Endothelial cell of umbilical vein (primary cell): ENCODE measurements at regions not wholly inside any gene's neighbourhood (a gene's known extent, or its start where the extent isn't known, plus 50 kb on each side); places are given as distances from the start of the nearest gene placed in this dataset.

Experiments used
- BruUV-seq: library from RNA; stranded (reverse); fragments of 400-500 nt; replicated peaks from 2 replicates; lab custom pipeline; 2021; lab: Mats Ljungman, UMichigan
- CTCF ChIA-PET: fragments of 300-600, 350-600 bp; sonication (Branson Sonifier 250); formaldehyde crosslinking; loops from one replicate; lab custom pipeline; 2021; ENCODE audit warnings: antibody characterized with exemption, inconsistent platforms; lab: Charles Lee
- POLR2A ChIA-PET: fragments of 300-600, 350-600 bp; sonication (Branson Sonifier 250); formaldehyde crosslinking; loops from one replicate; lab custom pipeline; 2021; ENCODE audit warnings: antibody characterized with exemption, inconsistent platforms; lab: Charles Lee
- DNase-seq: peaks from one replicate; pipeline ENCODE4 v3.0.0-alpha.2; 2011; ENCODE audit warnings: low read depth, low spot score
- FAIRE-seq: peaks from 2 replicates; lab custom pipeline; 2011; peaks lifted over from hg19 to GRCh38; lab: Jason Lieb, UNC
- H2AFZ ChIP-seq: 2 replicates; pipeline ENCODE4 v1.6.0; 2012; ENCODE audit warnings: low read depth, low read length, control low read depth, inconsistent platforms
- H3K27ac ChIP-seq: 2 replicates; pipeline ENCODE4 v1.5.1; 2011; ENCODE audit warnings: low read depth, mild to moderate bottlenecking, control low read depth, low read length, moderate library complexity; ENCODE audit not compliant: insufficient read depth
- H3K27me3 ChIP-seq, 2 experiments: 2 replicates each; pipeline versions ENCODE4 v1.6.0 to v1.6.1; 2011; ENCODE audit warnings: low read length in 2 of 2, mixed read lengths in 1 of 2; ENCODE audit not compliant: control insufficient read depth in 2 of 2, insufficient read depth in 2 of 2
- H3K36me3 ChIP-seq, 2 experiments: 2 replicates in 1 of 2; 3 replicates in 1 of 2; pipeline ENCODE4 v1.5.1; 2011; ENCODE audit warnings: low read length in 2 of 2, mild to moderate bottlenecking in 1 of 2, moderate library complexity in 1 of 2; ENCODE audit not compliant: control insufficient read depth in 2 of 2, insufficient read depth in 2 of 2; ENCODE audit errors: extremely low read depth in 1 of 2
- H3K4me1 ChIP-seq: 3 replicates; pipeline ENCODE4 v1.5.1; 2011; ENCODE audit warnings: mild to moderate bottlenecking, low read length; ENCODE audit not compliant: control insufficient read depth, insufficient read depth; ENCODE audit errors: extremely low read depth
- H3K4me2 ChIP-seq: 2 replicates; pipeline ENCODE4 v1.6.1; 2011; ENCODE audit warnings: low read length, control low read depth, mixed read lengths; ENCODE audit not compliant: insufficient read depth
- H3K4me3 ChIP-seq, 3 experiments: fragments of 200-600 bp in 1 of 3; sonication (generic), shearing (Covaris generic) in 1 of 3; replicated peaks in 1 of 3; 2 replicates each; pipeline ENCODE4 v1.5.1; 2011 to 2016; ENCODE audit warnings: control low read depth in 3 of 3, low read length in 3 of 3, mild to moderate bottlenecking in 2 of 3, inconsistent platforms in 1 of 3, low read depth in 1 of 3, moderate library complexity in 1 of 3; ENCODE audit not compliant: insufficient read depth in 1 of 3
- H3K79me2 ChIP-seq: 2 replicates; pipeline ENCODE4 v1.6.0; 2012; ENCODE audit warnings: low read length, inconsistent platforms; ENCODE audit not compliant: control insufficient read depth, insufficient read depth
- H3K9ac ChIP-seq: replicated peaks from 2 replicates; pipeline ENCODE3; 2011; ENCODE audit warnings: low read length, control low read depth; ENCODE audit not compliant: insufficient read depth; ENCODE audit errors: extremely low read depth
- H3K9me1 ChIP-seq: replicated peaks from 3 replicates; pipeline ENCODE4 v1.6.0; 2011; ENCODE audit warnings: mild to moderate bottlenecking, low read length; ENCODE audit not compliant: control insufficient read depth, insufficient read depth; ENCODE audit errors: extremely low read depth
- H3K9me3 ChIP-seq: replicated peaks from 2 replicates; pipeline ENCODE4 v1.5.1; 2012; ENCODE audit warnings: low read length, inconsistent platforms; ENCODE audit not compliant: control insufficient read depth, insufficient read depth
- H4K20me1 ChIP-seq: replicated peaks from 2 replicates; pipeline ENCODE3; 2011; ENCODE audit warnings: mild to moderate bottlenecking, low read length; ENCODE audit not compliant: control insufficient read depth, insufficient read depth; ENCODE audit errors: extremely low read depth
- GATA2 ChIP-seq: IDR thresholded peaks from 2 replicates; pipeline ENCODE4 v1.7.0; 2011; ENCODE audit warnings: low read depth, mild to moderate bottlenecking, moderate library complexity, mixed read lengths, low read length; ENCODE audit not compliant: insufficient read length, insufficient read depth
- JUN ChIP-seq: IDR thresholded peaks from 2 replicates; pipeline ENCODE4 v1.6.1; 2011; ENCODE audit warnings: borderline replicate concordance, low read depth; ENCODE audit not compliant: insufficient read length, insufficient read depth
- POLR2A ChIP-seq: IDR thresholded peaks from 2 replicates; pipeline ENCODE4 v1.6.1; 2012; ENCODE audit warnings: low read depth, mild to moderate bottlenecking, control low read depth, low read length
- dilution Hi-C: fragments of 300-500 bp; cut with MboI; formaldehyde crosslinking; loops from one replicate; pipeline ENCODE4 v1.15.0; 2019; ENCODE audit warnings: low sequenced_read_pairs; ENCODE audit not compliant: extremely low pct_ligation_motif_present
- intact Hi-C: fragments of 100-400 bp; cut with micrococcal nuclease; formaldehyde crosslinking; loops from one replicate; pipeline ENCODE4 v1.10.0; 2022
- TF ChIP-seq, protein P1 (sequence below): IDR thresholded peaks from 2 replicates; pipeline ENCODE4 v1.6.1; 2011; ENCODE audit not compliant: insufficient read depth, insufficient read length

GRCh38 chr10:22851865-22852239 lies 76.0 kb upstream of the ARMC3 start:
- POLR2A ChIA-PET = no interaction called here
- Histone ChIP-seq H3K9me1 (no peaks in the 10 kb centered on the region), H3K9ac (no peak overlapping the region), H3K4me2 (no peak overlapping the region), H4K20me1 (no peaks in the 10 kb centered on the region), H3K36me3 (no peaks in the 10 kb centered on the region), H3K4me3 (no peak overlapping the region), H3K79me2 (no peaks in the 10 kb centered on the region), H3K9me3 (no peaks in the 10 kb centered on the region), H3K27ac (no peak overlapping the region), H2AFZ (no peak overlapping the region), H3K27me3 (no peaks in the 10 kb centered on the region), H3K4me1 (peaks cover 11% of the 10 kb centered on the region)
- FAIRE-seq (no peak), DNase-seq (no peak)
- dilution Hi-C loops = no loop called here
- intact Hi-C loops = loop anchor here (5.0 kb wide), 1 partner anchor 645 kb away; no protein-coding TSS in a partner anchor
- CTCF ChIA-PET = no interaction called here
- TF ChIP-seq, protein P1, sequence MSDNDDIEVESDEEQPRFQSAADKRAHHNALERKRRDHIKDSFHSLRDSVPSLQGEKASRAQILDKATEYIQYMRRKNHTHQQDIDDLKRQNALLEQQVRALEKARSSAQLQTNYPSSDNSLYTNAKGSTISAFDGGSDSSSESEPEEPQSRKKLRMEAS = no peak
- no TSS peak for BruUV-seq

GRCh38 chr10:22850541-22850940 lies 77.3 kb upstream of the ARMC3 start:
- no peaks in the 10 kb centered on the region for H3K9me1 ChIP-seq
- no TSS peak for BruUV-seq
- peaks cover 11% of the 10 kb centered on the region for H3K4me1 ChIP-seq
- no peak overlapping the region for H3K4me3 ChIP-seq
- intact Hi-C loops (loop anchor here (5.0 kb wide), 1 partner anchor 643 kb away; no protein-coding TSS in a partner anchor), dilution Hi-C loops (no loop called here)
- CTCF ChIA-PET = interaction anchor here (0.7 kb wide), 1 partner anchor 57 kb away, joined by 3 read pairs; no protein-coding TSS in a partner anchor
- no peak for FAIRE-seq
- POLR2A ChIA-PET = no interaction called here
- no peak overlapping the region for H3K4me2 ChIP-seq
- no peaks in the 10 kb centered on the region for H3K79me2 ChIP-seq
- no peak overlapping the region for H2AFZ ChIP-seq
- no peak overlapping the region for H3K27ac ChIP-seq
- TF ChIP-seq GATA2 (no peak), POLR2A (no peak), JUN (no peak)
- no peaks in the 10 kb centered on the region for H3K27me3 ChIP-seq
- no peaks in the 10 kb centered on the region for H3K36me3 ChIP-seq
- DNase-seq = no peak
- H3K9me3 ChIP-seq = no peaks in the 10 kb centered on the region
- H4K20me1 ChIP-seq = no peaks in the 10 kb centered on the region
- no peak overlapping the region for H3K9ac ChIP-seq
